Lung (tissue), 11 donors: ENCODE measurements at regions not wholly inside any gene's neighbourhood (a gene's known extent, or its start where the extent isn't known, plus 50 kb on each side); places are given as distances from the start of the nearest gene placed in this dataset.

ENCODE experiments used
- ATAC-seq: fragments of 200-7000 bp; cut with Tn5 transposase; one replicate; pipeline ENCODE4 v1.9.1; 2020; ENCODE audit warnings: moderate number of reproducible peaks; ENCODE audit not compliant: insufficient read depth, low FRiP score
- DNase-seq, 3 donors: peaks; one replicate each; pipeline ENCODE4 v3.0.0-alpha.2; 2013 to 2017
- H3K27ac ChIP-seq, 2 donors: one replicate each; pipeline ENCODE4 v1.5.1; 2013; ENCODE audit warnings: mild to moderate bottlenecking in 2 of 2, moderate library complexity in 2 of 2, control low read depth in 1 of 2, inconsistent platforms in 1 of 2, low read depth in 1 of 2, low read length in 1 of 2
- H3K27me3 ChIP-seq, 3 donors: one replicate each; pipeline ENCODE4 v1.5.1; 2013; ENCODE audit warnings: low read length in 2 of 3; ENCODE audit not compliant: control insufficient read depth in 3 of 3, insufficient read depth in 3 of 3
- H3K36me3 ChIP-seq, 4 donors: one replicate each; pipeline ENCODE4 v1.5.1; 2013; ENCODE audit warnings: low read length in 4 of 4, mild to moderate bottlenecking in 1 of 4, moderate library complexity in 1 of 4; ENCODE audit not compliant: control insufficient read depth in 4 of 4, insufficient read depth in 4 of 4
- H3K4me1 ChIP-seq, 5 donors: one replicate each; pipeline ENCODE4 v1.5.1; 2013; ENCODE audit warnings: low read length in 5 of 5, mild to moderate bottlenecking in 2 of 5, moderate library complexity in 1 of 5; ENCODE audit not compliant: control insufficient read depth in 5 of 5, insufficient read depth in 5 of 5
- H3K4me3 ChIP-seq: one replicate; pipeline ENCODE4 v1.5.1; 2013; ENCODE audit warnings: mild to moderate bottlenecking, control low read depth, moderate library complexity
- H3K9ac ChIP-seq, 2 donors: one replicate each; pipeline ENCODE4 v1.5.1; 2013; ENCODE audit warnings: low read length in 2 of 2, control low read depth in 1 of 2; ENCODE audit not compliant: insufficient read depth in 1 of 2
- H3K9me3 ChIP-seq, 4 donors: one replicate each; pipeline ENCODE4 v1.5.1; 2013; ENCODE audit warnings: low read length in 3 of 4, mild to moderate bottlenecking in 1 of 4, moderate library complexity in 1 of 4; ENCODE audit not compliant: control insufficient read depth in 4 of 4, insufficient read depth in 3 of 4
- CTCF ChIP-seq: IDR thresholded peaks from 2 replicates; pipeline ENCODE4 v1.5.1; 2012; ENCODE audit warnings: mild to moderate bottlenecking; ENCODE audit errors: control extremely low read depth, extremely low read depth
- WGBS, 2 donors: extraction: QIAGEN DNeasy Blood & Tissue Kit; methylation state at CpG; one replicate each; pipeline ENCODE4 v1.1.7; 2013; 5-methylcytosine and 5-hydroxymethylcytosine counted together
- donor health status: control.
- donor health status: control.
- donor health status: Bipolar disorder and iron deficiency.
- donor health status: healthy.
- donor health status: DM: yes; HTN: yes; CAD: no.

- Histone ChIP-seq H3K4me3 (no peak overlapping the region), H3K4me1 (no peaks in the 10 kb centered on the region), H3K27ac (no peak overlapping the region), H3K27me3 (no peaks in the 10 kb centered on the region), H3K36me3 (no peaks in the 10 kb centered on the region), H3K9ac (no peak overlapping the region), H3K9me3 (no peaks in the 10 kb centered on the region)
- no peak for TF ChIP-seq CTCF
- ATAC-seq (no peak), DNase-seq (no peak)
- 86 to 94% methylated on average over 2 of the region's 2 CpGs for WGBS, 2 donors
These were observed 190.8 kb upstream of the CNTN5 start for GRCh38 chr11:98829971-98830370.

- Histone ChIP-seq H3K36me3 (no peaks in the 10 kb centered on the region), H3K27ac (no peak overlapping the region), H3K9me3 (no peaks in the 10 kb centered on the region), H3K27me3 (no peaks in the 10 kb centered on the region), H3K4me3 (no peak overlapping the region), H3K9ac (no peak overlapping the region), H3K4me1 (peaks cover 0 to 4% (median 0%) of the 10 kb centered on the region in 5 donors)
- 89 to 90% methylated on average over 4 of the region's 4 CpGs for WGBS, 2 donors
- no peak for ATAC-seq
- DNase-seq, result no peak
- TF ChIP-seq CTCF, result no peak
These were observed 186.0 kb upstream of the CNTN5 start for GRCh38 chr11:98834776-98835175.

DNA sequence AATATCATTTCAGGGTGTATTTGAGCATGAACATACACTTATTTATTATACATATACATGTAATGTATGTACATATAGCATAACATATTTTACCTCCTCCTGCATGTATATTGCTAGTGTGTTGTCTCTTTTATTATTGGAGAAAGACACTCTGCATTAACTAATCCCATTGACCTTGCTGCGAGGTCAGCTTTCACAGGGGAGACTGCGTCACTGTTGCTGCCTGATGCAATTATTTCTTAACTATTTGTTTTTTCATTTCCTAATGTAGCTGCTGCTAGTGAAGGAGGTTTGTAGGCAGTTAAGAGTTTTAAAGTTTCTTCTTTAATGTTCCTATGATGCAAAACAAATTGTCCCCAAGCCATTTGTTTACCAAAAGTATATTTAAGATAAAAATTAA, 185.4 kb upstream of the CNTN5 start:
- TF ChIP-seq CTCF, result no peak
- ATAC-seq, result no peak

GRCh38 chr11:98836156-98836555, 184.6 kb upstream of the CNTN5 start:
- H3K9ac ChIP-seq, result no peak overlapping the region
- no peak for ATAC-seq
- no peak overlapping the region for H3K27ac ChIP-seq
- peaks cover 0 to 4% (median 0%) of the 10 kb centered on the region in 5 donors for H3K4me1 ChIP-seq
- DNase-seq, result no peak
- WGBS, 2 donors, result 73 to 86% methylated on average over 1 of the region's 1 CpG
- H3K4me3 ChIP-seq, result no peak overlapping the region
- no peaks in the 10 kb centered on the region for H3K27me3 ChIP-seq
- H3K9me3 ChIP-seq, result peaks cover 0 to 2% (median 0%) of the 10 kb centered on the region in 4 donors
- no peaks in the 10 kb centered on the region for H3K36me3 ChIP-seq
- no peak for TF ChIP-seq CTCF

More for the DNA sequence above, 185.4 kb upstream of the CNTN5 start:
- Histone ChIP-seq H3K27me3 (no peaks in the 10 kb centered on the region), H3K36me3 (no peaks in the 10 kb centered on the region), H3K9ac (no peak overlapping the region), H3K9me3 (no peaks in the 10 kb centered on the region), H3K4me1 (peaks cover 0 to 4% (median 0%) of the 10 kb centered on the region in 5 donors), H3K4me3 (no peak overlapping the region), H3K27ac (no peak overlapping the region)
- DNase-seq, result peak in 1 of 3 donors; percentile 13
- WGBS, 2 donors, result 53 to 76% methylated on average over 2 of the region's 2 CpGs
